ENCODE measurements at regions not wholly inside any gene's neighbourhood (a gene's known extent, or its start where the extent isn't known, plus 50 kb on each side); places are given as distances from the start of the nearest gene placed in this dataset.

DNA sequence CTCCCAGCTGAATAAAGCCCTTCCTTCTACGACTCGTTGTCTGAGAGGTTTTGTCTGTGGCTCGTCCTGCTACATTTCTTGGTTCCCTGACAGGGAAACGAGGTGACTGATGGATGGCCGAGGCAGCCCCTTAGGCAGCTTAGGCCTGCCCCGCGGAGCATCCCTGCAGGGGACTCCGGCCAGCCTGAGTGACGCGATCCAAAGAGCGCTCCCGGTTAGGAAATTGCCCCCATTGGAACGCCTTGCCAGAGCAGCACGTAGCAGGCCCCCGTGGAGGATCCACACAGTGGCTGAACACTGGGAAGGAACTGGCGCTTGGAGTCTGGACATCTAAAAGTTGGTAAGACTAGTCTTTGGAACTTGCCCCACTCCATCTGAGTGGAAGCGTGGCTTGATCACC is 296.8 kb upstream of the SGCG start:
- TF ChIP-seq, protein P1, sequence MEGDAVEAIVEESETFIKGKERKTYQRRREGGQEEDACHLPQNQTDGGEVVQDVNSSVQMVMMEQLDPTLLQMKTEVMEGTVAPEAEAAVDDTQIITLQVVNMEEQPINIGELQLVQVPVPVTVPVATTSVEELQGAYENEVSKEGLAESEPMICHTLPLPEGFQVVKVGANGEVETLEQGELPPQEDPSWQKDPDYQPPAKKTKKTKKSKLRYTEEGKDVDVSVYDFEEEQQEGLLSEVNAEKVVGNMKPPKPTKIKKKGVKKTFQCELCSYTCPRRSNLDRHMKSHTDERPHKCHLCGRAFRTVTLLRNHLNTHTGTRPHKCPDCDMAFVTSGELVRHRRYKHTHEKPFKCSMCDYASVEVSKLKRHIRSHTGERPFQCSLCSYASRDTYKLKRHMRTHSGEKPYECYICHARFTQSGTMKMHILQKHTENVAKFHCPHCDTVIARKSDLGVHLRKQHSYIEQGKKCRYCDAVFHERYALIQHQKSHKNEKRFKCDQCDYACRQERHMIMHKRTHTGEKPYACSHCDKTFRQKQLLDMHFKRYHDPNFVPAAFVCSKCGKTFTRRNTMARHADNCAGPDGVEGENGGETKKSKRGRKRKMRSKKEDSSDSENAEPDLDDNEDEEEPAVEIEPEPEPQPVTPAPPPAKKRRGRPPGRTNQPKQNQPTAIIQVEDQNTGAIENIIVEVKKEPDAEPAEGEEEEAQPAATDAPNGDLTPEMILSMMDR (IDR thresholded peaks at IDR 0.05), result no peak
- TF ChIP-seq POLR2A (IDR thresholded peaks at IDR 0.05), result no peak

Data from lower leg skin (tissue), 3 donors.